WTC11 (cell line): ENCODE measurements at regions not wholly inside any gene's neighbourhood (a gene's known extent, or its start where the extent isn't known, plus 50 kb on each side); places are given as distances from the start of the nearest gene placed in this dataset.

Experiments used
- CTCF ChIP-seq: fragments of 200-600 bp; IDR thresholded peaks from 2 replicates; pipeline ENCODE4 v1.8.0; 2022; ENCODE audit warnings: antibody characterized with exemption
- E2F4 ChIP-seq: sonication (generic); formaldehyde crosslinking; IDR thresholded peaks from 2 replicates; pipeline ENCODE4 v1.8.1; 2022; ENCODE audit warnings: low read depth, mild to moderate bottlenecking, moderate library complexity, missing genetic modification reagents, borderline replicate concordance
- KAT7 ChIP-seq: sonication (generic); formaldehyde crosslinking; IDR thresholded peaks from 2 replicates; pipeline ENCODE4 v1.8.1; 2023; ENCODE audit warnings: missing genetic modification reagents, mild to moderate bottlenecking, borderline replicate concordance
- NFYB ChIP-seq: sonication (generic); formaldehyde crosslinking; conservative IDR thresholded peaks from 2 replicates; pipeline ENCODE4 v1.8.0; 2022; ENCODE audit warnings: low read depth, missing genetic modification reagents
- SP1 ChIP-seq: sonication (generic); formaldehyde crosslinking; conservative IDR thresholded peaks from 2 replicates; pipeline ENCODE4 v1.8.1; 2022; ENCODE audit warnings: missing genetic modification reagents
- TF ChIP-seq, protein P1 (sequence below): sonication (generic); formaldehyde crosslinking; IDR thresholded peaks from 2 replicates; pipeline ENCODE4 v1.8.1; 2022; ENCODE audit warnings: low read depth, missing genetic modification reagents, borderline replicate concordance

DNA sequence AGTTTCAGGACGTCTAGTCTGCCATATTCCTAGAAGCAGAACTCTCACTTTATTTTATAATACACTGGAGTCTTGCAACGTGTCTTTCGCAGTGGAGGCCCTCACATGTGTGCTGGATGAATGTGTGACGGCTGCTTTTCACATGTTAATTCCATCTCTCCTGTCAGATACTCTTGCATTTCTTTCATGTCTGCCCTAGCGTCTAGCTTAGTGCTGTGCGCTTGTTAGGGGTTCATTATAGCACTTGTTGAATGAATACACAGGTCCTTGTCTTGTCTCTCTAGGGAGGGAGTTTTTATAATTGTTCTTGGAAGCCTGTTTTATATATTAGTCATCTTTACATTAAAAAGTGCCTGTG is 94.4 kb downstream of the MAP3K8 start:
- TF ChIP-seq CTCF (no peak), SP1 (CRISPR knock-in tag) (no peak), KAT7 (CRISPR knock-in tag) (no peak), E2F4 (CRISPR knock-in tag) (no peak), NFYB (CRISPR knock-in tag) (no peak)
- TF ChIP-seq, protein P1, sequence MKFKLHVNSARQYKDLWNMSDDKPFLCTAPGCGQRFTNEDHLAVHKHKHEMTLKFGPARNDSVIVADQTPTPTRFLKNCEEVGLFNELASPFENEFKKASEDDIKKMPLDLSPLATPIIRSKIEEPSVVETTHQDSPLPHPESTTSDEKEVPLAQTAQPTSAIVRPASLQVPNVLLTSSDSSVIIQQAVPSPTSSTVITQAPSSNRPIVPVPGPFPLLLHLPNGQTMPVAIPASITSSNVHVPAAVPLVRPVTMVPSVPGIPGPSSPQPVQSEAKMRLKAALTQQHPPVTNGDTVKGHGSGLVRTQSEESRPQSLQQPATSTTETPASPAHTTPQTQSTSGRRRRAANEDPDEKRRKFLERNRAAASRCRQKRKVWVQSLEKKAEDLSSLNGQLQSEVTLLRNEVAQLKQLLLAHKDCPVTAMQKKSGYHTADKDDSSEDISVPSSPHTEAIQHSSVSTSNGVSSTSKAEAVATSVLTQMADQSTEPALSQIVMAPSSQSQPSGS (CRISPR knock-in tag) = no peak
